ENCODE measurements at regions not wholly inside any gene's neighbourhood (a gene's known extent, or its start where the extent isn't known, plus 50 kb on each side); places are given as distances from the start of the nearest gene placed in this dataset.

DNA sequence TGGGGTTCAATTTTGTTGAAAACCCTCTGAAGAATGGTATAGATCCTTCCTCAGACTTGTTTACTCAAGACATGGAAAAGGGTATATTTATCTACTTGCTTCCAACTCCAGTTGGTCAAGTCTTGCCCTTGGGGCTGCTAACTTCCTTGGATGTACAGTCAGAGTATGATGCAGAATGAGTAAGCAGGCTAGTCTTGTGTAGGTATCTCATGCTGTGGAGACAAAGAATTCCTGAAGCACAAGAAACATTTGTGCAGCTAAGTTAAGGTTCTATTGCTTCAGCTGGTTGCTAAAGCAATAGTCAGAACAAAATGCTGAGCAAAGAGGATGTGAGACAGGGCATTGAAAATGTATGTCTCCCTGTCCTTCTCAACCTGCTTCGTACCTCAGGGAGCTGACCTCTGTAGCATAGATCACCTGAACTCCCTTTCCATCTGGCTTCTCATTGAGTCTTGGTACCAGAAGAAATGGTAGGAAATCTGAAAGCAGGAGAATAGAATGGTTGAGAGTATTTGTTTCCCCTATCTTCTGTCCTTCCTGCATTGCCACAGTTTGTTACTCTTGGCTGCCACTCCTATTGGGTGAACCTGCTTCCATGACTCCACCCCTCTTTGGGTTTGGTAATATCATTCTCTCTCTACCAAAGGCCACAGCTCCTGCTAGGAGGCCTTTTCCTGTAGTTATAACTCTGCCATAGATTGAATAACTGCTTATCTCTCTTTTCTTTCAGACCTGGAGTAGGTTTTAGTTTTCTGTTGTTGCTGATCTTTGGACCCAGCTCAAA lies 346.0 kb downstream of the PHF14 start:
- no peak for ATAC-seq
- H3K27ac ChIP-seq = no peak overlapping the region

More for the DNA sequence above, 346.0 kb downstream of the PHF14 start:
- DNase-seq = no peak
- H3K36me3 ChIP-seq (ENCODE audit: insufficient read depth in 1 of 2, low read depth in 1 of 2) = no peaks in the 10 kb centered on the region
- H3K27me3 ChIP-seq (ENCODE audit: insufficient read depth in 3 of 3, low read length in 2 of 3) = no peaks in the 10 kb centered on the region
- TF ChIP-seq, protein P1, sequence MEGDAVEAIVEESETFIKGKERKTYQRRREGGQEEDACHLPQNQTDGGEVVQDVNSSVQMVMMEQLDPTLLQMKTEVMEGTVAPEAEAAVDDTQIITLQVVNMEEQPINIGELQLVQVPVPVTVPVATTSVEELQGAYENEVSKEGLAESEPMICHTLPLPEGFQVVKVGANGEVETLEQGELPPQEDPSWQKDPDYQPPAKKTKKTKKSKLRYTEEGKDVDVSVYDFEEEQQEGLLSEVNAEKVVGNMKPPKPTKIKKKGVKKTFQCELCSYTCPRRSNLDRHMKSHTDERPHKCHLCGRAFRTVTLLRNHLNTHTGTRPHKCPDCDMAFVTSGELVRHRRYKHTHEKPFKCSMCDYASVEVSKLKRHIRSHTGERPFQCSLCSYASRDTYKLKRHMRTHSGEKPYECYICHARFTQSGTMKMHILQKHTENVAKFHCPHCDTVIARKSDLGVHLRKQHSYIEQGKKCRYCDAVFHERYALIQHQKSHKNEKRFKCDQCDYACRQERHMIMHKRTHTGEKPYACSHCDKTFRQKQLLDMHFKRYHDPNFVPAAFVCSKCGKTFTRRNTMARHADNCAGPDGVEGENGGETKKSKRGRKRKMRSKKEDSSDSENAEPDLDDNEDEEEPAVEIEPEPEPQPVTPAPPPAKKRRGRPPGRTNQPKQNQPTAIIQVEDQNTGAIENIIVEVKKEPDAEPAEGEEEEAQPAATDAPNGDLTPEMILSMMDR (IDR thresholded peaks at IDR 0.05) = no peak
- H3K4me3 ChIP-seq = no peak overlapping the region
- H3K4me1 ChIP-seq = no peaks in the 10 kb centered on the region
- WGBS, 3 donors = 82 to 95% (median 90%) methylated on average over 1 of the region's 1 CpG
- no peaks in the 10 kb centered on the region for H3K9me3 ChIP-seq
- intact Hi-C loops (cut with DNase I) = no loop called here

Measured in psoas muscle (tissue), 7 donors.